ENCODE measurements at regions not wholly inside any gene's neighbourhood (a gene's known extent, or its start where the extent isn't known, plus 50 kb on each side); places are given as distances from the start of the nearest gene placed in this dataset.

GRCh38 chr1:172726740-172727139 is 67.8 kb downstream of the FASLG start:
- Histone ChIP-seq H3K4me1 (ENCODE audit: insufficient read depth, low read length) (no peaks in the 10 kb centered on the region), H3K79me2 (ENCODE audit: insufficient read depth, low read length) (no peaks in the 10 kb centered on the region), H3K27ac (ENCODE audit: insufficient read length, low read depth, low read length) (no peak overlapping the region), H3K56ac (ENCODE audit: insufficient read length, low read depth, low read length) (no peak overlapping the region), H4K91ac (ENCODE audit: insufficient read length, low read depth, low read length) (no peak overlapping the region), H4K20me1 (ENCODE audit: control insufficient read depth, insufficient read depth, insufficient read length) (no peaks in the 10 kb centered on the region), H3K4me2 (ENCODE audit: insufficient read depth, insufficient read length, low read length) (no peak overlapping the region), H3K79me1 (ENCODE audit: insufficient read depth, low read depth, low read length, poor library complexity, severe bottlenecking) (no peaks in the 10 kb centered on the region), H2AK5ac (ENCODE audit: insufficient read length, low read length) (no peak overlapping the region), H3K23ac (ENCODE audit: insufficient read length, low read depth, low read length) (no peak overlapping the region), H3K4ac (ENCODE audit: low read depth, low read length) (no peak overlapping the region), H3T11ph (ENCODE audit: low read length) (no peak overlapping the region), H2AFZ (ENCODE audit: low read length) (no peak overlapping the region), H4K5ac (ENCODE audit: insufficient read length, low read depth, low read length) (no peak overlapping the region), H3K14ac (ENCODE audit: insufficient read depth, low read length) (no peak overlapping the region), H4K8ac (replicated peaks; ENCODE audit: insufficient read length, low read depth, low read length) (no peak overlapping the region), H3K23me2 (ENCODE audit: insufficient read length, low read depth, low read length, poor library complexity, severe bottlenecking) (no peaks in the 10 kb centered on the region), H3K9me3 (ENCODE audit: control insufficient read depth, low read depth, low read length) (no peaks in the 10 kb centered on the region), H2BK12ac (ENCODE audit: insufficient read length, low read depth, low read length) (no peak overlapping the region), H3K27me3 (ENCODE audit: insufficient read depth, low read length) (no peaks in the 10 kb centered on the region), H2BK15ac (ENCODE audit: low read depth, low read length) (no peak overlapping the region), H3K9ac (ENCODE audit: extremely low read depth, insufficient read length, low read length) (no peak overlapping the region), H2BK120ac (ENCODE audit: low read depth, low read length, poor library complexity, severe bottlenecking) (no peak overlapping the region), H2BK20ac (ENCODE audit: low read depth, low read length, poor library complexity, severe bottlenecking) (no peak overlapping the region), H2BK5ac (ENCODE audit: insufficient read length, low read length) (no peak overlapping the region), H3K18ac (ENCODE audit: insufficient read length, low read depth, low read length) (no peak overlapping the region)
- no peak for DNase-seq
- Mint-ChIP-seq H3K9me3 (peaks cover 13% of the 10 kb centered on the region in 2 experiments), H3K27me3 (ENCODE audit: low read depth) (no peaks in the 10 kb centered on the region), H3K36me3 (ENCODE audit: insufficient read depth in 1 of 3, low read depth in 3 of 3) (peaks cover 7 to 14% (median 7%) of the 10 kb centered on the region in 3 experiments), H3K4me3 (no peak overlapping the region), H3K27ac (no peak overlapping the region), H3K4me1 (peaks cover 0 to 2% of the 10 kb centered on the region in 2 experiments; a peak in 1 of 4 replicates)
- WGBS (ENCODE audit: extremely low coverage, insufficient read length, low lambda C conversion rate) = no CpG with 5 or more reads among the region's 2 CpGs
- TF ChIP-seq CTCF (conservative IDR thresholded peaks at IDR 0.05) = no peak

Data from H9 (cell line).